Neural cell (in vitro differentiated cells): ENCODE measurements at regions not wholly inside any gene's neighbourhood (a gene's known extent, or its start where the extent isn't known, plus 50 kb on each side); places are given as distances from the start of the nearest gene placed in this dataset.

Source experiments
- CTCF ChIP-seq: fragments of 450-650 bp; IDR thresholded peaks from 2 replicates; pipeline ENCODE4 v1.5.1; 2014; ENCODE audit warnings: antibody characterized with exemption, mild to moderate bottlenecking, moderate library complexity; ENCODE audit not compliant: poor library complexity, severe bottlenecking
- EP300 ChIP-seq: fragments of 450-650 bp; conservative IDR thresholded peaks from 2 replicates; pipeline ENCODE4 v1.6.1; 2014; ENCODE audit warnings: antibody characterized with exemption, mild to moderate bottlenecking, moderate library complexity; ENCODE audit not compliant: poor library complexity, severe bottlenecking
- EZH2 ChIP-seq: fragments of 200-600, 300-800 bp; shearing (Covaris generic), sonication (generic); IDR thresholded peaks from 2 replicates; pipeline ENCODE4 v1.6.1; 2014; ENCODE audit warnings: antibody characterized with exemption, low read length, borderline replicate concordance, mild to moderate bottlenecking; ENCODE audit not compliant: insufficient read depth, poor library complexity, severe bottlenecking

- TF ChIP-seq EP300 (no peak), CTCF (no peak), EZH2 (no peak)
Observed at GRCh38 chr14:94897082-94897481, 127.2 kb upstream of the GSC start.
